ENCODE measurements at regions not wholly inside any gene's neighbourhood (a gene's known extent, or its start where the extent isn't known, plus 50 kb on each side); places are given as distances from the start of the nearest gene placed in this dataset.

- H3K4me1 Mint-ChIP-seq (ENCODE audit: low read depth), result peaks cover 7% of the 10 kb centered on the region
- no peaks in the 10 kb centered on the region for H3K36me3 Mint-ChIP-seq (ENCODE audit: insufficient read depth)
- no peak overlapping the region for H3K27ac Mint-ChIP-seq
- no peak for TF ChIP-seq CTCF (IDR thresholded peaks at IDR 0.05; ENCODE audit: unreplicated experiment)
- DNase-seq (ENCODE audit: low spot score, unreplicated experiment), result no peak
- H3K4me3 Mint-ChIP-seq (ENCODE audit: low read depth), result no peak overlapping the region
- peaks cover 11% of the 10 kb centered on the region for H3K9me3 Mint-ChIP-seq (ENCODE audit: low read depth)
- no peaks in the 10 kb centered on the region for H3K27me3 Mint-ChIP-seq
These were observed 326.1 kb downstream of the FSCB start for GRCh38 chr14:44180975-44181374.

GRCh38 chr14:44170556-44170955 lies 336.5 kb downstream of the FSCB start:
- peaks cover 1% of the 10 kb centered on the region for H3K36me3 Mint-ChIP-seq (ENCODE audit: insufficient read depth)
- no peaks in the 10 kb centered on the region for H3K4me1 Mint-ChIP-seq (ENCODE audit: low read depth)
- peaks cover 8% of the 10 kb centered on the region for H3K9me3 Mint-ChIP-seq (ENCODE audit: low read depth)
- no peak for DNase-seq (ENCODE audit: low spot score, unreplicated experiment)
- no peak for TF ChIP-seq CTCF (IDR thresholded peaks at IDR 0.05; ENCODE audit: unreplicated experiment)
- no peak overlapping the region for H3K4me3 Mint-ChIP-seq (ENCODE audit: low read depth)
- no peak overlapping the region for H3K27ac Mint-ChIP-seq
- H3K27me3 Mint-ChIP-seq, result no peaks in the 10 kb centered on the region

GRCh38 chr14:44170101-44170500 lies 337.0 kb downstream of the FSCB start:
- H3K27me3 Mint-ChIP-seq, result no peaks in the 10 kb centered on the region
- TF ChIP-seq CTCF (IDR thresholded peaks at IDR 0.05; ENCODE audit: unreplicated experiment), result no peak
- H3K9me3 Mint-ChIP-seq (ENCODE audit: low read depth), result peaks cover 6% of the 10 kb centered on the region
- no peak overlapping the region for H3K27ac Mint-ChIP-seq
- no peak for DNase-seq (ENCODE audit: low spot score, unreplicated experiment)
- peaks cover under 1% of the 10 kb centered on the region for H3K4me1 Mint-ChIP-seq (ENCODE audit: low read depth)
- no peak overlapping the region for H3K4me3 Mint-ChIP-seq (ENCODE audit: low read depth)
- peaks cover under 1% of the 10 kb centered on the region for H3K36me3 Mint-ChIP-seq (ENCODE audit: insufficient read depth)

- no peak overlapping the region for H3K27ac Mint-ChIP-seq
These were observed 338.5 kb downstream of the FSCB start for GRCh38 chr14:44168566-44168965.

GRCh38 chr14:44166611-44167010 lies 340.5 kb downstream of the FSCB start:
- H3K27ac Mint-ChIP-seq, result no peak overlapping the region
- H3K27me3 Mint-ChIP-seq, result no peaks in the 10 kb centered on the region
- DNase-seq (ENCODE audit: low spot score, unreplicated experiment), result no peak
- no peak overlapping the region for H3K4me3 Mint-ChIP-seq (ENCODE audit: low read depth)
- peaks cover 7% of the 10 kb centered on the region for H3K9me3 Mint-ChIP-seq (ENCODE audit: low read depth)
- no peak for TF ChIP-seq CTCF (IDR thresholded peaks at IDR 0.05; ENCODE audit: unreplicated experiment)
- no peaks in the 10 kb centered on the region for H3K36me3 Mint-ChIP-seq (ENCODE audit: insufficient read depth)
- peaks cover 3% of the 10 kb centered on the region for H3K4me1 Mint-ChIP-seq (ENCODE audit: low read depth)

More at GRCh38 chr14:44168566-44168965, 338.5 kb downstream of the FSCB start:
- no peak for DNase-seq (ENCODE audit: low spot score, unreplicated experiment)
- no peaks in the 10 kb centered on the region for H3K36me3 Mint-ChIP-seq (ENCODE audit: insufficient read depth)
- H3K4me1 Mint-ChIP-seq (ENCODE audit: low read depth), result peaks cover 3% of the 10 kb centered on the region
- no peaks in the 10 kb centered on the region for H3K27me3 Mint-ChIP-seq
- no peaks in the 10 kb centered on the region for H3K9me3 Mint-ChIP-seq (ENCODE audit: low read depth)
- TF ChIP-seq CTCF (IDR thresholded peaks at IDR 0.05; ENCODE audit: unreplicated experiment), result no peak
- no peak overlapping the region for H3K4me3 Mint-ChIP-seq (ENCODE audit: low read depth)
